NCI-H524 treated with DMSO at 0.1 percent for 48 hours (cell line): ENCODE measurements at regions not wholly inside any gene's neighbourhood (a gene's known extent, or its start where the extent isn't known, plus 50 kb on each side); places are given as distances from the start of the nearest gene placed in this dataset.

Experiments used
- DNase-seq: peaks from one replicate; lab custom pipeline; 2025; lab: John Stamatoyannopoulos, UW

DNA sequence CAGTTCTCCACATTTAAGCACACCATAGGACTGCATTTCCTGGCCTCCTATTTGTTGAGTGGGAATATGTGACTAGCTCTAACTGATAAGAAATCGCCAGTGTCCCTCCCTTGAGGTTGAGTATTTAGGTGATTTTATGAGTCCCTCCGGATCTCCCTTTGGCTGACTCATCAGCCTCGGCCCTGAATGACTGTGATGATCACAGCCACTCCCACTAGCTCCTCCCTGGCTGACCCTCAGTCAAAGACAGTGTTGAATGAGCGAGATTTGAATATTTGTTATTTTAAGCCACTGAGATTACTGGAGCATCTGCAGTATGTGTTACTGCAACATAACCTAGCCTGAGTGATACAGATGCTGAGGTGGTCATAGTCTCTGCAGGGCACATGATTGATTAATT, 515.3 kb downstream of the EPHB1 start:
- no peak for DNase-seq

GRCh38 chr3:135311699-135312098, 516.6 kb downstream of the EPHB1 start:
- no peak for DNase-seq

DNA sequence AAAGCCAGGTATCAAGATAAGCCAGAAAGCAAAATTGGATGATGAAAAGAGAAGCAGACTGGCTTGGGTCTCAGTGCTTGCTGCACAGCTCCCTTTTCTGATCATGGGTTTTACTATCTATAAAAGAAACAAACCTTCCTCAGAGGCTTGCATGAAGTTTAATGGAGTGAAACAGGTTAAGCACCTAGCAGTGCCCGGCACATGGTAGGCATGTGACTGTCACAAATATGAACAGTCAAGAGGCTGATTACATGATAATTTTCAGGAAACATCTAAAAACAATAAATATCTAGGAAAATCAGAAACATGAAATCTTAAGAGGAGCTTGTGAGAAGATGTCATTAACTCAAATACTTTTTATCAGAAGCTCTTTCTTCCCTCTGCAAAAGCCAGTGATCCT, 519.2 kb downstream of the EPHB1 start:
- no peak for DNase-seq

DNA sequence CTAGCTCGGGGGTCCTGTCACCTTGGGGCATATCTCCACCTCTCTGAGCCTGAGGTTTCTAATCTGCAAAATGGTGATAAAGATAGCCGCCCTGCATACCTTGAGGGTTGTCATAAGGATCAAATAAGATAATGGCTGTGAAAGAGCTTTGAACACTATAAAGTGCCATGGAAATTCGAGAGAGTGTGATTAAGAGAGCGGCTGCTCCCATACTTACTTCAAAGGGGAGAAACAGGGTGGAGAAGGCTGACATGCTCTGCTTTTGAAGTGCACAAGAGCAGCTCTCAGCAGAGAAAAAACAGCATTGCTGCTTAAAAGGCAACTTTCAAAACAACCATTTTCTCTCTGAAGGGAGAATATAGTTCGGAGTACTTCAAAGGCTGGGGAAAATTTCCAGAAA, 529.2 kb downstream of the EPHB1 start:
- DNase-seq = no peak

DNA sequence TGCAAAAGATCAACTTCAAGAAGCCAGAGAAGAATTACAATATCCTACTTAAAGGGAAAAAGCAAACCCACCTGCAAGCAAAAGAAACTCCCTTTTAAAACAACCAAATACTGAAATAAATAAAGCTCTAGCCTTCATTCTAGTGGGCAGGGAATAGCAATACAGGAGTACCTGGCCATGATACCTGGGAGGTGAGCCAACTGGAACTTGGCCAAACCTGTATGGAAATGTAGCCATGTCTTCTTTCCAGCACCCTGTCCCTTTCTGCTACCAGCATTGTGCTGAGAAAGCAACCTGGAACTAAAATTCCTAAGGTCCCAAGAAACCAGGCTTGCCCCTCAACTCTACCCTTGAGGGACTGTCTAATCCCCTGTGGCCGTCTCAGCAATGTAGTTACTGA, 530.0 kb downstream of the EPHB1 start:
- DNase-seq = no peak

DNA sequence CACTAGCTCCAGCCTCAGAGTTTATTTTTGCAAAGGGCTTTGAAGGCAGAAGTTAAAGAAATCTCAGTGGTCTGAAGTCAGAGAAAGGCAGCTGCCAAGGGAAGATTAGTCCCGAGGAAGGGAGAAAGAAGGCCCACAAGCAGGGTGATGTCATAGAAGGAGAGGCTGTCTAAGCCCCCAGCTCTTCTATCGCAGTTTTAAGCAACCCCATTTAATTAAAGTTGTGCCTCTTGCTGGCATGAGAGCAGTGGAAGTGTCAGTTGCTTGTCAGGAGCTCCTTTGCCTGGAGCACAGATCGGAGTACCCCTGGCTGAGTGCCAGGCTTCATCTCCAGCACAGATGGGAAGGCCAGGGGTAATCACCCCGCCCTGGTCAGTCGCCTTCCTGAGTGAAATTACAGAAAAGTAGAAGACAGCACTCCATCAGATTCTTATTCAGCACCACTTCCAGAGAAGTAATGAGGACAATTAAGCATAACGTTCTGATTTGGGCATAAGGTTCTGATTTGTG, 530.7 kb downstream of the EPHB1 start:
- peak; percentile 75 for DNase-seq

- no peak for DNase-seq
Measured at GRCh38 chr3:135326851-135327250, 531.8 kb downstream of the EPHB1 start.

GRCh38 chr3:135328036-135328435, 533.0 kb downstream of the EPHB1 start:
- DNase-seq = no peak

- no peak for DNase-seq
Measured at GRCh38 chr3:135329479-135329878, 534.4 kb downstream of the EPHB1 start.

DNA sequence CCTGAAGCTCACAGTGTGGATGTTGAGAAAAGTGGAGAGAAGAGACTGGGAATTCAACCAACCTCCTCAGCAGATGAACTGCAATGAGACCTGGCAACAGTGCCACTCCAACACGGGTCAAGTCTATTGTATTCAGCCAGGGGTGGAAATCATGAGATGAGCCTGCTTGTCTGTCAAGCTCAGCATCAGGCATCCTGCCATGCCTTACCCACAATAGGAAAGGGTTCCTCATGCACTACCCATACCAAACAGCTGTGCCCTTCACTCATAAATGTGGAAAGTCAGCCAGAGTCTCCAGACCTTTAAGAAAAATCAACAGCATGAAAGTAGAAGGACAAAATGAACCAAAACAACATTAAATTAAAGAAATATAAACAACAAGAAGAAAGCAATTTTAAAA, 542.1 kb downstream of the EPHB1 start:
- no peak for DNase-seq

GRCh38 chr3:135348690-135349089, 553.6 kb downstream of the EPHB1 start:
- no peak for DNase-seq

- DNase-seq = no peak
Measured at GRCh38 chr3:135349254-135349948, 554.3 kb downstream of the EPHB1 start.

GRCh38 chr3:135352213-135352612, 557.2 kb downstream of the EPHB1 start:
- no peak for DNase-seq

DNA sequence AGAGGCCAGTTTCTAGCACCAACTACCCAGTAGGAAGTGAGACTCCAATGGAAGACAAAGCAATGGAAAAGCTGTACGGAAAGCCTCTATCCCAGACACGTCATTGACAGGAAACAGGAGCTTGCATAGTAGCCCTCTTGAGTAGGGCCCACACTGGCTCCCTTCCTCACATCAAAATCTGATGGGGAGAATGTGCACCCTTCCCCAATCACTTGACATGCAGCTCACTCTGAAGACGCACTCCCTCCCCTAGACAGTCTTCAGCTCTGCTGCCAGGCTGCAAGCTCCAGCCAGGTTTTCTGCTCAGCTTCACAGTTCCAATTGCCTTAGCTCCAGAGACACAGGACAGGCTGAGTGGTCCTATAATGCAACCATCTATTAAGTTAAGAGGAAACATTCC, 567.8 kb downstream of the EPHB1 start:
- DNase-seq = no peak

DNA sequence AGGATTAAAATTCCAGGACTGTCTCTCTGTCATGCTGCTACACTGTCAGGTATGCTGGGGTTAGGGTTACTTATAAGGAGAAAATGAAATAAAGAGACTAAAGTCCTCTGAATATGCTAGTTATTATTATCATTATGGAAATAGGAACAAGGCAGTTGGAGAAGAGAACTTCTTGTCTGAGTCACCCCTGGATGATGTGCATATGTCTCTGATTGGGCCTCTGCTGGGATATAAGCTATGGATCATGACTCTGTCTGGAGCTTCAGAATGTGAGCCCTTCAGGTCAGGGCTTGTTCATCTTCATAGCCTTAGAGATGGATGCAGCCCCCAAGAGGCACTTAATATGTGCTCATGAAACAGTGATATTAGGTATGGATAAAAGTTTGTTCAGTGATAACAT, 569.6 kb downstream of the EPHB1 start:
- DNase-seq = no peak

- DNase-seq = no peak
Measured at GRCh38 chr3:135366816-135367215, 571.8 kb downstream of the EPHB1 start.

- no peak for DNase-seq
Measured at GRCh38 chr3:135368316-135368715, 573.3 kb downstream of the EPHB1 start.

- no peak for DNase-seq
Measured at GRCh38 chr3:135368781-135369180, 573.7 kb downstream of the EPHB1 start.

DNA sequence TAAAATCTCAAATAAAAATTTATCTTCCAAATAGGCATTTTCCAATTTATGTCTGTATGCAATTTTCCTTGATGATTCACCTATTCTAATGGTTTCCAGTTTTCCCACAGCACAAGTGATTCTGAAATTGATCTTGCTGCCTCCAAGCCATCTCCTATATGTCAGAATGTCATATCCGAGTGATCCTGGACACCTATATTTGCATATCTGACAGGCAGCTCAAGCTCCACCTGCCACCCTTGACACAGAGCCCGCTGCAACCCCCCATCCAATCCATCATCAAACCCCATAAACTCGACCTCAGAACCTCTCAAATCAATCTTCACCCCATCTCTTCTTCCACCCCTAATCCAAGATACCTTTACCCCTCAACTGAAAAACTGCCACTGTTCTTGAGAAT, 579.5 kb downstream of the EPHB1 start:
- DNase-seq = no peak

- no peak for DNase-seq
Measured at GRCh38 chr3:135382188-135382587, 583.3 kb upstream of the PPP2R3A start.

GRCh38 chr3:135382621-135383020, 582.9 kb upstream of the PPP2R3A start:
- DNase-seq = no peak

DNA sequence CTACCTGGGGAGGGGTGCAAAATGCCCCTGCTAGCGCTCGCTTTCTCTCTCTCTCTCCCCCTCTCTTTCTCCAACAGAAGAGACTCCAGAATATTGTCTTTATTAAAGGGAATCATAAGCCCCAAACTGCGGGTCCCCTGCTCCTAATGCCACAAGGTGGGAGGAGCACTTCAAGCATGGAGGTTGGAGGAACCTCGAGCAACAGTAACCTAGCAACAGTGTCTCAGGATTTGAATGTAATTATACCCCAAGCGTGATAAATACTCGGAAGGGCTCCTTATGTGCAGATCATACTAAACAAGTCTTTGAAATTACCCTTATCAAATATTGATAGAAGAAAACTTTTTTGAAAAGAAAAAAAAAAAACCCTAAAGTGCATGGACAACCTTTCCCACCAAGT, 582.2 kb upstream of the PPP2R3A start:
- no peak for DNase-seq

DNA sequence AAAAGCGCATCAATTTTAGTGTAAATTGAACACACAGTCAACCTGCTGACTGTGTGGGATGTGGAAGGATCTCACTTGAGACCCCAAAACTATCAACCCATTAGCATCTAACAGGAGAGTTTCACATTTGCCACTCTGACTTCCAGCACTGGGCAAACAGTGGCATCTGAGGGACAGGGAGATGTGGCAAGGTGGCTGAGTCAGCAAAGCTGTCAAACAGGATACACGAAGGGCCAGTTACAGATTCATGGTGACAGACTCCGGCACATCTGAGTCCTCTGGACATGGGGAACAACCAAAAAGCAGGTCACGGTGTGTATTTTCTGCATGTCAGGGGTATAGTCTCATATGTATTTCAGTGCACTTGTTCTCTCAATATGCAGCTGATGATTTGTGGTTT, 573.4 kb upstream of the PPP2R3A start:
- no peak for DNase-seq

DNA sequence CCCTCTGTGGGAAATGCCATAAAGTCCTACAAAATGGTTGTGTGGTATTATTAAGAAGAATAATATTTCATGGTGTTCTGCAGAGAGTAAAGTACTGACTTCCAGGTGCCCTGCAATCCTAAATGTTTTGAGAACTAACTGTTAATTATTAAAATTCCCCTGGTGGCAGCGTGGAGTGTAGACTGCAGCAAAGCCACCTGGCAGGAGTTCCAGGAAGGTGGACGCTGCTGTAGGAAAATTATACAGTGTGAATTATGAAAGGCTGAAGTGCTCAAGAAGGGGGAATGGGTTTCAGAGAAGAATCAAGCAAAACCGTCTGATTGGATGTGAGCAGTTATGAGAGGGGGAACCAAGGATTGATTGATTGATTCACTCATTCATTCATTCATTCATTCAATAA, 572.4 kb upstream of the PPP2R3A start:
- no peak for DNase-seq
